Natural killer cell (primary cell): ENCODE measurements at regions not wholly inside any gene's neighbourhood (a gene's known extent, or its start where the extent isn't known, plus 50 kb on each side); places are given as distances from the start of the nearest gene placed in this dataset.
"Not testable (repeated sequence)": the region's sequence is repeated elsewhere in the genome, so short reads cannot be mapped to it uniquely, and the experiment has no call there.

Experiments
- ATAC-seq, 3 donors: fragments of 150-1000 bp in 2 of 3; fragments of 200-7000 bp in 1 of 3; cut with Tn5 transposase; 1 replicate in 1 of 3; 2 replicates in 2 of 3; pipeline ENCODE4 v1.10.0; 2021; ENCODE audit warnings: mild to moderate bottlenecking in 2 of 3, moderate library complexity in 2 of 3
- DNase-seq, 2 donors: peaks; one replicate each; pipeline versions ENCODE4 v3.0.0 to v3.0.0-alpha.2; 2013 to 2021; ENCODE audit warnings: mixed read lengths in 1 of 2
- H3K27ac ChIP-seq: one replicate; pipeline ENCODE4 v1.5.1; 2013; ENCODE audit warnings: mild to moderate bottlenecking, low read length
- H3K27me3 ChIP-seq: one replicate; pipeline ENCODE4 v1.6.1; 2013; ENCODE audit warnings: low read length; ENCODE audit not compliant: control insufficient read depth, insufficient read depth
- H3K36me3 ChIP-seq: one replicate; pipeline ENCODE4 v1.6.1; 2013; ENCODE audit warnings: low read length; ENCODE audit not compliant: control insufficient read depth, insufficient read depth
- H3K4me1 ChIP-seq: one replicate; pipeline ENCODE4 v1.6.1; 2013; ENCODE audit warnings: low read length; ENCODE audit not compliant: control insufficient read depth, insufficient read depth
- H3K4me3 ChIP-seq: one replicate; pipeline ENCODE4 v1.5.1; 2013; ENCODE audit warnings: low read length
- H3K9me3 ChIP-seq: one replicate; pipeline ENCODE4 v1.6.1; 2013; ENCODE audit warnings: low read length; ENCODE audit not compliant: control insufficient read depth, insufficient read depth
- H3K27ac Mint-ChIP-seq, 2 donors: one replicate each; pipeline ENCODE4 v1.8.0; 2022; ENCODE audit warnings: mild to moderate bottlenecking in 2 of 2, mixed read lengths in 2 of 2, moderate library complexity in 1 of 2
- H3K27me3 Mint-ChIP-seq, 2 donors: one replicate each; pipeline ENCODE4 v1.8.0; 2022; ENCODE audit warnings: low read depth in 2 of 2, mixed read lengths in 2 of 2
- H3K36me3 Mint-ChIP-seq: one replicate; pipeline ENCODE4 v1.8.0; 2022; ENCODE audit warnings: mixed read lengths
- H3K4me1 Mint-ChIP-seq, 2 donors: one replicate each; pipeline ENCODE4 v1.8.0; 2022; ENCODE audit warnings: mixed read lengths in 2 of 2
- H3K4me3 Mint-ChIP-seq: one replicate; pipeline ENCODE4 v1.8.0; 2022; ENCODE audit warnings: mild to moderate bottlenecking, moderate library complexity, mixed read lengths
- H3K9me3 Mint-ChIP-seq, 2 donors: one replicate each; pipeline ENCODE4 v1.8.0; 2022; ENCODE audit warnings: mixed read lengths in 2 of 2
- CTCF ChIP-seq: fragments of 200-600 bp; IDR thresholded peaks from one replicate; pipeline ENCODE4 v1.8.0; 2022; ENCODE audit warnings: antibody characterized with exemption
- WGBS: methylation state at CpG from one replicate; pipeline ENCODE4 v1.1.7; 2013; ENCODE audit warnings: missing lambda C conversion rate; ENCODE audit not compliant: insufficient coverage; 5-methylcytosine and 5-hydroxymethylcytosine counted together
- intact Hi-C: fragments of 100-400 bp; cut with micrococcal nuclease; formaldehyde crosslinking; loops from one replicate; pipeline ENCODE4 v1.14.2; 2022

- H3K36me3 ChIP-seq: no peaks in the 10 kb centered on the region
- ATAC-seq (no peak), DNase-seq (no peak)
- H3K4me1 Mint-ChIP-seq: no peaks in the 10 kb centered on the region
- H3K4me1 ChIP-seq: no peaks in the 10 kb centered on the region
- no peaks in the 10 kb centered on the region for H3K36me3 Mint-ChIP-seq
- no peaks in the 10 kb centered on the region for H3K27me3 Mint-ChIP-seq
- peaks cover 13 to 16% of the 10 kb centered on the region in 2 donors for H3K9me3 Mint-ChIP-seq
- no peak for TF ChIP-seq CTCF
- H3K4me3 Mint-ChIP-seq: no peak overlapping the region
- H3K4me3 ChIP-seq: no peak overlapping the region
- H3K27ac Mint-ChIP-seq: no peak overlapping the region
- peaks cover 2% of the 10 kb centered on the region for H3K9me3 ChIP-seq
- intact Hi-C loops: no loop called here
- no peaks in the 10 kb centered on the region for H3K27me3 ChIP-seq
- 75% methylated on average over 1 of the region's 3 CpGs for WGBS
- no peak overlapping the region for H3K27ac ChIP-seq
Measured at GRCh38 chr2:209277444-209277843, 146.4 kb upstream of the MAP2 start.

- no peaks in the 10 kb centered on the region for H3K36me3 Mint-ChIP-seq
- Histone ChIP-seq H3K4me1 (no peaks in the 10 kb centered on the region), H3K4me3 (no peak overlapping the region), H3K9me3 (no peaks in the 10 kb centered on the region), H3K27ac (no peak overlapping the region), H3K36me3 (no peaks in the 10 kb centered on the region), H3K27me3 (no peaks in the 10 kb centered on the region)
- no peak overlapping the region for H3K27ac Mint-ChIP-seq
- DNase-seq: no peak
- H3K9me3 Mint-ChIP-seq: peaks cover 8 to 15% of the 10 kb centered on the region in 2 donors
- H3K4me3 Mint-ChIP-seq: no peak overlapping the region
- intact Hi-C loops: no loop called here
- no peaks in the 10 kb centered on the region for H3K27me3 Mint-ChIP-seq
- H3K4me1 Mint-ChIP-seq: no peaks in the 10 kb centered on the region
- TF ChIP-seq CTCF: no peak
- 78% methylated on average over 2 of the region's 2 CpGs for WGBS
- no peak for ATAC-seq
Measured at GRCh38 chr2:209298601-209299000, 125.2 kb upstream of the MAP2 start.

GRCh38 chr2:209299478-209299877, 124.4 kb upstream of the MAP2 start:
- WGBS: 94% methylated on average over 11 of the region's 11 CpGs
- H3K27me3 ChIP-seq: not testable (repeated sequence)
- H3K9me3 Mint-ChIP-seq: peaks cover 8 to 15% of the 10 kb centered on the region in 2 donors

GRCh38 chr2:209300766-209301165, 123.1 kb upstream of the MAP2 start:
- H3K4me3 ChIP-seq, H3K27ac ChIP-seq, H3K4me1 Mint-ChIP-seq, H3K27me3 ChIP-seq, H3K27ac Mint-ChIP-seq, DNase-seq, H3K9me3 ChIP-seq, H3K36me3 Mint-ChIP-seq, H3K27me3 Mint-ChIP-seq, ATAC-seq, H3K4me1 ChIP-seq, H3K36me3 ChIP-seq, intact Hi-C loops, H3K4me3 Mint-ChIP-seq: not testable (repeated sequence)
- 90% methylated on average over 8 of the region's 9 CpGs for WGBS
- H3K9me3 Mint-ChIP-seq: peaks cover 8 to 15% of the 10 kb centered on the region in 2 donors

More at GRCh38 chr2:209299478-209299877, 124.4 kb upstream of the MAP2 start:
- intact Hi-C loops, H3K36me3 ChIP-seq, H3K4me1 Mint-ChIP-seq, H3K4me3 Mint-ChIP-seq, ATAC-seq, H3K27ac ChIP-seq, H3K4me1 ChIP-seq, DNase-seq, H3K9me3 ChIP-seq, H3K36me3 Mint-ChIP-seq, H3K4me3 ChIP-seq, H3K27ac Mint-ChIP-seq, H3K27me3 Mint-ChIP-seq: not testable (repeated sequence)

GRCh38 chr2:209305026-209305425, 118.8 kb upstream of the MAP2 start:
- no peaks in the 10 kb centered on the region for H3K9me3 ChIP-seq
- no peak for TF ChIP-seq CTCF
- intact Hi-C loops: no loop called here
- no peaks in the 10 kb centered on the region for H3K4me1 ChIP-seq
- H3K4me3 Mint-ChIP-seq: no peak overlapping the region
- H3K27ac Mint-ChIP-seq: no peak overlapping the region
- WGBS: 88% methylated on average over 2 of the region's 2 CpGs
- ATAC-seq (no peak), DNase-seq (no peak)
- no peak overlapping the region for H3K27ac ChIP-seq
- H3K36me3 Mint-ChIP-seq: no peaks in the 10 kb centered on the region
- peaks cover 9 to 22% of the 10 kb centered on the region in 2 donors for H3K9me3 Mint-ChIP-seq
- no peaks in the 10 kb centered on the region for H3K27me3 ChIP-seq
- no peaks in the 10 kb centered on the region for H3K4me1 Mint-ChIP-seq
- no peak overlapping the region for H3K4me3 ChIP-seq
- no peaks in the 10 kb centered on the region for H3K36me3 ChIP-seq
- no peaks in the 10 kb centered on the region for H3K27me3 Mint-ChIP-seq
